HepG2 (cell line): ENCODE measurements at regions not wholly inside any gene's neighbourhood (a gene's known extent, or its start where the extent isn't known, plus 50 kb on each side); places are given as distances from the start of the nearest gene placed in this dataset.

Experiments
- ARNTL ChIP-seq: sonication (generic); formaldehyde crosslinking; IDR thresholded peaks from 2 replicates; pipeline ENCODE4 v1.4.0; 2020; ENCODE audit warnings: mild to moderate bottlenecking, missing genetic modification reagents
- CCDC6 ChIP-seq: sonication (generic); formaldehyde crosslinking; IDR thresholded peaks from 2 replicates; pipeline ENCODE4 v1.8.1; 2022; ENCODE audit warnings: mild to moderate bottlenecking, missing genetic modification reagents, moderate library complexity
- EEA1 ChIP-seq: sonication (generic); formaldehyde crosslinking; IDR thresholded peaks from 2 replicates; pipeline ENCODE4 v1.5.1; 2020; ENCODE audit warnings: mild to moderate bottlenecking, missing genetic modification reagents, borderline replicate concordance
- ETV5 ChIP-seq: IDR thresholded peaks from 2 replicates; pipeline ENCODE4 v1.6.1; 2018; ENCODE audit warnings: missing biosample characterization, missing genetic modification reagents, inconsistent platforms, borderline replicate concordance
- MED1 ChIP-seq: sonication (generic); formaldehyde crosslinking; IDR thresholded peaks from 2 replicates; pipeline ENCODE4 v1.4.0; 2020; ENCODE audit warnings: missing genetic modification reagents
- PCBP2 ChIP-seq: fragments of 200-400 bp; formaldehyde crosslinking; optimal IDR thresholded peaks from 2 replicates; pipeline ENCODE3; 2018; ENCODE audit warnings: low read length, low read depth; ENCODE audit not compliant: poor library complexity, severe bottlenecking
- PHF5A ChIP-seq: IDR thresholded peaks from one replicate; pipeline ENCODE4 v1.6.1; 2018; ENCODE audit warnings: low read depth, missing genetic modification reagents; ENCODE audit not compliant: unreplicated experiment
- RARA ChIP-seq: IDR thresholded peaks from 2 replicates; pipeline ENCODE4 v1.6.1; 2016; ENCODE audit warnings: missing genetic modification reagents, missing compliant biosample characterization
- RBM22 ChIP-seq: fragments of 200-400 bp; formaldehyde crosslinking; optimal IDR thresholded peaks from 2 replicates; pipeline ENCODE3; 2017; ENCODE audit warnings: mild to moderate bottlenecking, low read length, moderate library complexity
- SCMH1 ChIP-seq: sonication (generic); formaldehyde crosslinking; IDR thresholded peaks from 2 replicates; pipeline ENCODE4 v1.9.0; 2021; ENCODE audit warnings: missing genetic modification reagents, mild to moderate bottlenecking, borderline replicate concordance
- SMARCC2 ChIP-seq: fragments of 450-650 bp; IDR thresholded peaks from 2 replicates; pipeline ENCODE4 v1.6.1; 2017; ENCODE audit warnings: antibody characterized with exemption, mild to moderate bottlenecking
- ZKSCAN5 ChIP-seq: sonication (generic); formaldehyde crosslinking; IDR thresholded peaks from 2 replicates; pipeline ENCODE4 v1.5.1; 2020; ENCODE audit warnings: mild to moderate bottlenecking, missing genetic modification reagents
- ZNF30 ChIP-seq: sonication (generic); formaldehyde crosslinking; IDR thresholded peaks from 2 replicates; pipeline ENCODE4 v1.5.0; 2020; ENCODE audit warnings: mild to moderate bottlenecking, missing genetic modification reagents
- ZNF598 ChIP-seq: sonication (generic); formaldehyde crosslinking; IDR thresholded peaks from 2 replicates; pipeline ENCODE4 v1.5.1; 2020; ENCODE audit warnings: mild to moderate bottlenecking, missing genetic modification reagents, borderline replicate concordance
- TF ChIP-seq, protein P1 (sequence below): sonication (generic); formaldehyde crosslinking; IDR thresholded peaks from 2 replicates; pipeline ENCODE4 v1.4.0; 2020; ENCODE audit warnings: missing genetic modification reagents, borderline replicate concordance
- TF ChIP-seq, protein P2 (sequence below): sonication (generic); formaldehyde crosslinking; IDR thresholded peaks from 2 replicates; pipeline ENCODE4 v1.5.1; 2020; ENCODE audit warnings: missing genetic modification reagents, mild to moderate bottlenecking, borderline replicate concordance
- TF ChIP-seq, protein P3 (sequence below): sonication (generic); formaldehyde crosslinking; IDR thresholded peaks from 2 replicates; pipeline ENCODE4 v1.5.1; 2020; ENCODE audit warnings: mild to moderate bottlenecking, missing genetic modification reagents
- TF ChIP-seq, protein P4 (sequence below): sonication (generic); formaldehyde crosslinking; IDR thresholded peaks from 2 replicates; pipeline ENCODE4 v1.4.0; 2020; ENCODE audit warnings: low read depth, mild to moderate bottlenecking, missing genetic modification reagents

DNA sequence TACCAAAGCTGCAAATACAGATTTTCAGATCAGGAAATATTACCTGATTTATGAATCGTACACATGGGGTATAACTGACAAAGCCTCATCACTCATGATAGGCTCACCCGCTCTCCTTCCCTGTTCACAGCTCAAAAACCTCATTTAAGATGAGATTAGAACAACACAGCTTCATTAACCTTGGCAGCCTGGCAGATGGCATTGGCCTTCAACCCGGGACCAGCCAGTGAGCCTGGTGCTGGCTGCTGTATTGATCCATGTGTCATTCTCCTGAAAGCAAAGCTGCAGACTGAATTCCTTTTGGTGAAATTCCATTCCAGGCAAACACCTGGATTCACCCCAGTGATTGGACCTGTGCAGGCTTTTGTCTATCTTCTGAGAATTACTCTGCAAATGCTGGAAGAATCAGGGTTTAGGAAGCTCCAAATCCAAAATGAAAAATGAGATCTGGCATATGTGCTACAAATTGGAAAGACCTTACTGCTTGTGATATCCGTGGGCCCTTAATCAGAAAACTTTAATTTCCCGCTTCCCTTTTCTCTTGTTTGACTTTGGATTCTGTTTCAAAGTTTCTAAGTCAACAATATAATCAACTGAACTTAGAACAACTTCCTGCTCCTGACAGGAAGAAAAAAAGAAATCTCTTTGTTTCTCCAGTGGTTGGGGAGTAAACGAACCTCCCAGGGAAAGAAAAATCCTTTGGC lies 189.1 kb upstream of the KBTBD8 start (continued):
- TF ChIP-seq, protein P1, sequence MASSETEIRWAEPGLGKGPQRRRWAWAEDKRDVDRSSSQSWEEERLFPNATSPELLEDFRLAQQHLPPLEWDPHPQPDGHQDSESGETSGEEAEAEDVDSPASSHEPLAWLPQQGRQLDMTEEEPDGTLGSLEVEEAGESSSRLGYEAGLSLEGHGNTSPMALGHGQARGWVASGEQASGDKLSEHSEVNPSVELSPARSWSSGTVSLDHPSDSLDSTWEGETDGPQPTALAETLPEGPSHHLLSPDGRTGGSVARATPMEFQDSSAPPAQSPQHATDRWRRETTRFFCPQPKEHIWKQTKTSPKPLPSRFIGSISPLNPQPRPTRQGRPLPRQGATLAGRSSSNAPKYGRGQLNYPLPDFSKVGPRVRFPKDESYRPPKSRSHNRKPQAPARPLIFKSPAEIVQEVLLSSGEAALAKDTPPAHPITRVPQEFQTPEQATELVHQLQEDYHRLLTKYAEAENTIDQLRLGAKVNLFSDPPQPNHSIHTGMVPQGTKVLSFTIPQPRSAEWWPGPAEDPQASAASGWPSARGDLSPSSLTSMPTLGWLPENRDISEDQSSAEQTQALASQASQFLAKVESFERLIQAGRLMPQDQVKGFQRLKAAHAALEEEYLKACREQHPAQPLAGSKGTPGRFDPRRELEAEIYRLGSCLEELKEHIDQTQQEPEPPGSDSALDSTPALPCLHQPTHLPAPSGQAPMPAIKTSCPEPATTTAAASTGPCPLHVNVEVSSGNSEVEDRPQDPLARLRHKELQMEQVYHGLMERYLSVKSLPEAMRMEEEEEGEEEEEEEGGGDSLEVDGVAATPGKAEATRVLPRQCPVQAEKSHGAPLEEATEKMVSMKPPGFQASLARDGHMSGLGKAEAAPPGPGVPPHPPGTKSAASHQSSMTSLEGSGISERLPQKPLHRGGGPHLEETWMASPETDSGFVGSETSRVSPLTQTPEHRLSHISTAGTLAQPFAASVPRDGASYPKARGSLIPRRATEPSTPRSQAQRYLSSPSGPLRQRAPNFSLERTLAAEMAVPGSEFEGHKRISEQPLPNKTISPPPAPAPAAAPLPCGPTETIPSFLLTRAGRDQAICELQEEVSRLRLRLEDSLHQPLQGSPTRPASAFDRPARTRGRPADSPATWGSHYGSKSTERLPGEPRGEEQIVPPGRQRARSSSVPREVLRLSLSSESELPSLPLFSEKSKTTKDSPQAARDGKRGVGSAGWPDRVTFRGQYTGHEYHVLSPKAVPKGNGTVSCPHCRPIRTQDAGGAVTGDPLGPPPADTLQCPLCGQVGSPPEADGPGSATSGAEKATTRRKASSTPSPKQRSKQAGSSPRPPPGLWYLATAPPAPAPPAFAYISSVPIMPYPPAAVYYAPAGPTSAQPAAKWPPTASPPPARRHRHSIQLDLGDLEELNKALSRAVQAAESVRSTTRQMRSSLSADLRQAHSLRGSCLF = no peak
- TF ChIP-seq ZNF30 (CRISPR knock-in tag) (no peak), ARNTL (CRISPR knock-in tag) (peak; percentile 57; the same call in 1 of the 2 replicates), ZNF598 (CRISPR knock-in tag) (no peak), CCDC6 (CRISPR knock-in tag) (no peak), ZKSCAN5 (CRISPR knock-in tag) (no peak), EEA1 (CRISPR knock-in tag) (no peak), ETV5 (CRISPR knock-in tag) (no peak), PHF5A (CRISPR knock-in tag) (no peak), SMARCC2 (no peak), RARA (CRISPR knock-in tag) (peak; percentile 97), PCBP2 (no peak), MED1 (peak; percentile 48; the same call in 1 of the 2 replicates), SCMH1 (no peak), RBM22 (no peak)
- TF ChIP-seq, protein P2, sequence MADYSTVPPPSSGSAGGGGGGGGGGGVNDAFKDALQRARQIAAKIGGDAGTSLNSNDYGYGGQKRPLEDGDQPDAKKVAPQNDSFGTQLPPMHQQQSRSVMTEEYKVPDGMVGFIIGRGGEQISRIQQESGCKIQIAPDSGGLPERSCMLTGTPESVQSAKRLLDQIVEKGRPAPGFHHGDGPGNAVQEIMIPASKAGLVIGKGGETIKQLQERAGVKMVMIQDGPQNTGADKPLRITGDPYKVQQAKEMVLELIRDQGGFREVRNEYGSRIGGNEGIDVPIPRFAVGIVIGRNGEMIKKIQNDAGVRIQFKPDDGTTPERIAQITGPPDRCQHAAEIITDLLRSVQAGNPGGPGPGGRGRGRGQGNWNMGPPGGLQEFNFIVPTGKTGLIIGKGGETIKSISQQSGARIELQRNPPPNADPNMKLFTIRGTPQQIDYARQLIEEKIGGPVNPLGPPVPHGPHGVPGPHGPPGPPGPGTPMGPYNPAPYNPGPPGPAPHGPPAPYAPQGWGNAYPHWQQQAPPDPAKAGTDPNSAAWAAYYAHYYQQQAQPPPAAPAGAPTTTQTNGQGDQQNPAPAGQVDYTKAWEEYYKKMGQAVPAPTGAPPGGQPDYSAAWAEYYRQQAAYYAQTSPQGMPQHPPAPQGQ (CRISPR knock-in tag) = no peak
- TF ChIP-seq, protein P3, sequence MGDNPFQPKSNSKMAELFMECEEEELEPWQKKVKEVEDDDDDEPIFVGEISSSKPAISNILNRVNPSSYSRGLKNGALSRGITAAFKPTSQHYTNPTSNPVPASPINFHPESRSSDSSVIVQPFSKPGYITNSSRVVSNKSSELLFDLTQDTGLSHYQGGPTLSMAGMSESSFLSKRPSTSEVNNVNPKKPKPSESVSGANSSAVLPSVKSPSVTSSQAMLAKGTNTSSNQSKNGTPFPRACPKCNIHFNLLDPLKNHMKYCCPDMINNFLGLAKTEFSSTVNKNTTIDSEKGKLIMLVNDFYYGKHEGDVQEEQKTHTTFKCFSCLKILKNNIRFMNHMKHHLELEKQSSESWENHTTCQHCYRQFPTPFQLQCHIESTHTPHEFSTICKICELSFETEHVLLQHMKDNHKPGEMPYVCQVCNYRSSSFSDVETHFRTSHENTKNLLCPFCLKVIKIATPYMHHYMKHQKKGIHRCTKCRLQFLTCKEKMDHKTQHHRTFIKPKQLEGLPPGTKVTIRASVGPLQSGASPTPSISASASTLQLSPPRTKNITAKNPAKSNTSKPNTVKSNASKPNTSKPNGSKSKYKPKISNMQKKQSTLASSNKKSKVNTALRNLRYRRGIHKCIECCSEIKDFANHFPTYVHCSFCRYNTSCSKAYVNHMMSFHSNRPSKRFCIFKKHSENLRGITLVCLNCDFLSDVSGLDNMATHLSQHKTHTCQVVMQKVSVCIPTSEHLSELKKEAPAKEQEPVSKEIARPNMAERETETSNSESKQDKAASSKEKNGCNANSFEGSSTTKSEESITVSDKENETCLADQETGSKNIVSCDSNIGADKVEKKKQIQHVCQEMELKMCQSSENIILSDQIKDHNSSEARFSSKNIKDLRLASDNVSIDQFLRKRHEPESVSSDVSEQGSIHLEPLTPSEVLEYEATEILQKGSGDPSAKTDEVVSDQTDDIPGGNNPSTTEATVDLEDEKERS (CRISPR knock-in tag) = no peak
- TF ChIP-seq, protein P4, sequence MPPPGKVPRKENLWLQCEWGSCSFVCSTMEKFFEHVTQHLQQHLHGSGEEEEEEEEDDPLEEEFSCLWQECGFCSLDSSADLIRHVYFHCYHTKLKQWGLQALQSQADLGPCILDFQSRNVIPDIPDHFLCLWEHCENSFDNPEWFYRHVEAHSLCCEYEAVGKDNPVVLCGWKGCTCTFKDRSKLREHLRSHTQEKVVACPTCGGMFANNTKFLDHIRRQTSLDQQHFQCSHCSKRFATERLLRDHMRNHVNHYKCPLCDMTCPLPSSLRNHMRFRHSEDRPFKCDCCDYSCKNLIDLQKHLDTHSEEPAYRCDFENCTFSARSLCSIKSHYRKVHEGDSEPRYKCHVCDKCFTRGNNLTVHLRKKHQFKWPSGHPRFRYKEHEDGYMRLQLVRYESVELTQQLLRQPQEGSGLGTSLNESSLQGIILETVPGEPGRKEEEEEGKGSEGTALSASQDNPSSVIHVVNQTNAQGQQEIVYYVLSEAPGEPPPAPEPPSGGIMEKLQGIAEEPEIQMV (CRISPR knock-in tag) = no peak
